ENCODE measurements at regions not wholly inside any gene's neighbourhood (a gene's known extent, or its start where the extent isn't known, plus 50 kb on each side); places are given as distances from the start of the nearest gene placed in this dataset.
"Not testable (repeated sequence)": the region's sequence is repeated elsewhere in the genome, so short reads cannot be mapped to it uniquely, and the experiment has no call there.

DNA sequence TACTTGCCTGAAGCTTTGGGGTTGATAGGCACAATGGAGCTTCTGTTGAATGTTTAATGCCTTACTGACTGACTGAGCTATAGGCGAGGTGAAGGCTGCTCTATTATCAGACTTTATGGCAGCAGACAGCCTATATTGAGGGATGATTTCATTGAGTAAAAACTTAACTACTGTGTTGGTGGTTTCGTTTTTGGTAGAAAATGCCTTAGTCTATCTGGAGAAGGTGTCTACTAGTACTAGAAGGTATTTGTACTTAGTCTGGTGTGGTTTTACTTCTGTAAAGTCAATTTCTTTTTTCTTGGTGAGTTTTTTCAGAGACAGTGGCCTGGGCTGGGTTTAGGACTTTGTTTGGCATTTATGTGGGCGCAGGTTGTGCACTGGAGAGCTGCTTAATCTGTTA, 97.2 kb downstream of the ALG1L2 start:
- H3K36me3 ChIP-seq (ENCODE audit: control insufficient read depth in 2 of 2, insufficient read depth in 2 of 2, low read length in 1 of 2); intact Hi-C loops (cut with micrococcal nuclease; ENCODE audit: unreplicated experiment); H3K79me2 ChIP-seq (ENCODE audit: control insufficient read depth, insufficient read depth, low read length); POLR2A ChIA-PET; H3K4me3 ChIP-seq; H3K4me1 ChIP-seq (ENCODE audit: control insufficient read depth, insufficient read depth, low read length); DNase-seq (ENCODE audit: low read depth, low spot score); H4K20me1 ChIP-seq (ENCODE audit: control insufficient read depth, insufficient read depth); in situ Hi-C loops (cut with MboI); H3K9me3 ChIP-seq (replicated peaks; ENCODE audit: control insufficient read depth, insufficient read depth, low read length); H3K9ac ChIP-seq (ENCODE audit: control insufficient read depth, insufficient read depth, low read length); H3K27ac ChIP-seq (ENCODE audit: control insufficient read depth, insufficient read depth); FAIRE-seq; H3K27me3 ChIP-seq (replicated peaks in 1 of 2; ENCODE audit: control insufficient read depth in 2 of 2, insufficient read depth in 2 of 2, low read length in 1 of 2); BruUV-seq (replicated peaks); H2AFZ ChIP-seq (ENCODE audit: control insufficient read depth, low read depth, low read length); CTCF ChIA-PET; ATAC-seq: not testable (repeated sequence)
- TF ChIP-seq BHLHE40 (IDR thresholded peaks at IDR 0.05; ENCODE audit: borderline replicate concordance in 1 of 2, low read depth in 2 of 2, low read length in 1 of 2) = peak in 1 of 2 experiments; percentile 22; a peak in 1 of 4 replicates
- 0 out of 2 replicates have a peak, but pooled peaks have one; percentile 15 for TF ChIP-seq JUNB (IDR thresholded peaks at IDR 0.05)
- TF ChIP-seq ZNF24 (IDR thresholded peaks at IDR 0.05) = peak; percentile 50; the same call in 1 of the 2 replicates
- WGBS (ENCODE audit: insufficient coverage, insufficient replicate concordance, low lambda C conversion rate, missing lambda C conversion rate) = 5% methylated on average over 3 of the region's 3 CpGs
- ChIA-PET RAD21 (ENCODE audit: unreplicated experiment) (interaction anchor here (1.9 kb wide), 1 partner anchor 671 kb away, joined by 4 read pairs; no protein-coding TSS in a partner anchor), SMC1A (ENCODE audit: uncharacterized antibody, unreplicated experiment) (interaction anchor here (0.7 to 1.2 kb wide), 2 partner anchors 13 to 97 kb away, joined by 3 to 4 read pairs; no protein-coding TSS in a partner anchor)
- 0 out of 2 replicates have a peak overlapping the region, but pooled peaks have one; percentile 13 for H3K4me2 ChIP-seq (ENCODE audit: control insufficient read depth, insufficient read depth)

DNA sequence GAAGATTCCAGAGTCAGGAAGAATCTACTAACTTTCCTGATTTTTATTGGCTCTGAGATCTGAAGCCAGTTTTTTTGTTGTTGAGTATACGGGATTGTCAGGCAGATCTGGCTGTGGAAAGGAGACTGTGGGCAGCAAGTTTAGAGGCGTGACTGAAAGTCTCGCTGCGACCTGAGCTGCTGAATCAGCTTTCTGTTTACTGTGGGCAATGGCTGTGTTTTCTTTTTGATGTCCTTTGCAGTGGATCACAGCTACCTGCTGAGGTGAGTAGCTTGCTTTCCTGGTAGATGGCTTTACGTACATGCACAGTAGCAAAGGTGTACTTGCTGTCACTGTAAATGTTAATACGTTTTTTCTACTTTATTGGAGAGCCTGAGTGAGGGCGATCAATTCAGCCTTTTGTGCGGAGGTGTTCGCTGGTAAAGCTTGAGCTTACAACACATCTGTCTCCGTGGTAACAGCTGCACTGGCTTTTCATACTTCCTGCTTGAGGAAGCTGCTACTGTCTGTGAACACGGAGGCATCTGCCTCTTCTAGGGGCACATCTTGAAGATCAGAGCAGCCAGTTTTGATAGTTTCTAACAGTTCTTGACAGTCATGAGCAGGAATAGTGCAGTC, 97.8 kb downstream of the ALG1L2 start:
- H3K27me3 ChIP-seq (replicated peaks in 1 of 2; ENCODE audit: control insufficient read depth in 2 of 2, insufficient read depth in 2 of 2, low read length in 1 of 2); H3K9ac ChIP-seq (ENCODE audit: control insufficient read depth, insufficient read depth, low read length); H3K9me3 ChIP-seq (replicated peaks; ENCODE audit: control insufficient read depth, insufficient read depth, low read length); H3K79me2 ChIP-seq (ENCODE audit: control insufficient read depth, insufficient read depth, low read length); ATAC-seq; H3K27ac ChIP-seq (ENCODE audit: control insufficient read depth, insufficient read depth); POLR2A ChIA-PET; H3K4me1 ChIP-seq (ENCODE audit: control insufficient read depth, insufficient read depth, low read length); FAIRE-seq; H3K36me3 ChIP-seq (ENCODE audit: control insufficient read depth in 2 of 2, insufficient read depth in 2 of 2, low read length in 1 of 2); in situ Hi-C loops (cut with MboI); H4K20me1 ChIP-seq (ENCODE audit: control insufficient read depth, insufficient read depth); BruUV-seq (replicated peaks); intact Hi-C loops (cut with micrococcal nuclease; ENCODE audit: unreplicated experiment): not testable (repeated sequence)
- ChIA-PET RAD21 (ENCODE audit: unreplicated experiment) (interaction anchor here (1.3 to 1.9 kb wide), 2 partner anchors 64 to 671 kb away, joined by 4 read pairs; no protein-coding TSS in a partner anchor), SMC1A (ENCODE audit: uncharacterized antibody, unreplicated experiment) (interaction anchor here (0.7 to 1.2 kb wide), 3 partner anchors 13 to 97 kb away, joined by 3 to 4 read pairs (median 3); no protein-coding TSS in a partner anchor), CTCF (interaction anchor here (1.4 kb wide), 1 partner anchor 96 kb away, joined by 4 read pairs; no protein-coding TSS in a partner anchor)
- TF ChIP-seq, protein P1, sequence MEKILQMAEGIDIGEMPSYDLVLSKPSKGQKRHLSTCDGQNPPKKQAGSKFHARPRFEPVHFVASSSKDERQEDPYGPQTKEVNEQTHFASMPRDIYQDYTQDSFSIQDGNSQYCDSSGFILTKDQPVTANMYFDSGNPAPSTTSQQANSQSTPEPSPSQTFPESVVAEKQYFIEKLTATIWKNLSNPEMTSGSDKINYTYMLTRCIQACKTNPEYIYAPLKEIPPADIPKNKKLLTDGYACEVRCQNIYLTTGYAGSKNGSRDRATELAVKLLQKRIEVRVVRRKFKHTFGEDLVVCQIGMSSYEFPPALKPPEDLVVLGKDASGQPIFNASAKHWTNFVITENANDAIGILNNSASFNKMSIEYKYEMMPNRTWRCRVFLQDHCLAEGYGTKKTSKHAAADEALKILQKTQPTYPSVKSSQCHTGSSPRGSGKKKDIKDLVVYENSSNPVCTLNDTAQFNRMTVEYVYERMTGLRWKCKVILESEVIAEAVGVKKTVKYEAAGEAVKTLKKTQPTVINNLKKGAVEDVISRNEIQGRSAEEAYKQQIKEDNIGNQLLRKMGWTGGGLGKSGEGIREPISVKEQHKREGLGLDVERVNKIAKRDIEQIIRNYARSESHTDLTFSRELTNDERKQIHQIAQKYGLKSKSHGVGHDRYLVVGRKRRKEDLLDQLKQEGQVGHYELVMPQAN (conservative IDR thresholded peaks at IDR 0.05) = 0 out of 2 replicates have a peak, but pooled peaks have one; percentile 34
- TF ChIP-seq SPI1 (IDR thresholded peaks at IDR 0.05; ENCODE audit: borderline replicate concordance, insufficient read depth, low read depth, low read length) (peak; percentile 38; the same call in 1 of the 2 replicates), BHLHE40 (IDR thresholded peaks at IDR 0.05; ENCODE audit: borderline replicate concordance in 1 of 2, low read depth in 2 of 2, low read length in 1 of 2) (peak in 1 of 2 experiments; percentile 35; a peak in 1 of 4 replicates)
- TF ChIP-seq, protein P2, sequence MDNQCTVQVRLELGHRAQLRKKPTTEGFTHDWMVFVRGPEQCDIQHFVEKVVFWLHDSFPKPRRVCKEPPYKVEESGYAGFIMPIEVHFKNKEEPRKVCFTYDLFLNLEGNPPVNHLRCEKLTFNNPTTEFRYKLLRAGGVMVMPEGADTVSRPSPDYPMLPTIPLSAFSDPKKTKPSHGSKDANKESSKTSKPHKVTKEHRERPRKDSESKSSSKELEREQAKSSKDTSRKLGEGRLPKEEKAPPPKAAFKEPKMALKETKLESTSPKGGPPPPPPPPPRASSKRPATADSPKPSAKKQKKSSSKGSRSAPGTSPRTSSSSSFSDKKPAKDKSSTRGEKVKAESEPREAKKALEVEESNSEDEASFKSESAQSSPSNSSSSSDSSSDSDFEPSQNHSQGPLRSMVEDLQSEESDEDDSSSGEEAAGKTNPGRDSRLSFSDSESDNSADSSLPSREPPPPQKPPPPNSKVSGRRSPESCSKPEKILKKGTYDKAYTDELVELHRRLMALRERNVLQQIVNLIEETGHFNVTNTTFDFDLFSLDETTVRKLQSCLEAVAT (IDR thresholded peaks at IDR 0.05) = 0 out of 2 replicates have a peak, but pooled peaks have one; percentile 13
- Histone ChIP-seq H3K4me2 (ENCODE audit: control insufficient read depth, insufficient read depth) (peak overlapping the region; percentile 59), H3K4me3 (peak overlapping the region; percentile 53; the same call in 1 of the 2 replicates), H2AFZ (ENCODE audit: control insufficient read depth, low read depth, low read length) (peak overlapping the region; percentile 77)
- DNase-seq (ENCODE audit: low read depth, low spot score) = peak; percentile 44
- WGBS (ENCODE audit: insufficient coverage, insufficient replicate concordance, low lambda C conversion rate, missing lambda C conversion rate) = 3% methylated on average over 11 of the region's 11 CpGs

All from GM12878 (cell line).